PC-9 (cell line): ENCODE measurements at regions not wholly inside any gene's neighbourhood (a gene's known extent, or its start where the extent isn't known, plus 50 kb on each side); places are given as distances from the start of the nearest gene placed in this dataset.
A peak's percentile ranks its signal among the peaks of the same experiment; 100 is the strongest.

Experiments
- BruUV-seq: library from RNA; stranded (reverse); fragments of 400-500 nt; replicated peaks from 2 replicates; lab custom pipeline; 2021; lab: Mats Ljungman, UMichigan
- CTCF ChIA-PET: fragments of 300-600 bp; sonication (Branson Sonifier 250); formaldehyde crosslinking; loops from one replicate; lab custom pipeline; 2022; ENCODE audit warnings: antibody characterized with exemption; lab: Charles Lee
- POLR2A ChIA-PET: fragments of 300-600 bp; sonication (Branson Sonifier 250); formaldehyde crosslinking; loops from one replicate; lab custom pipeline; 2022; ENCODE audit warnings: antibody characterized with exemption; ENCODE audit not compliant: unreplicated experiment; lab: Charles Lee
- DNase-seq, 2 experiments: peaks; one replicate each; pipeline versions ENCODE4 v3.0.0 to v3.0.0-alpha.2; 2015 to 2022; ENCODE audit warnings: mixed read lengths in 1 of 2
- H2AFZ ChIP-seq: fragments of 200-600 bp; sonication (generic); 2 replicates; pipeline ENCODE4 v1.8.1; 2017; ENCODE audit warnings: antibody characterized with exemption
- H3F3A ChIP-seq: fragments of 200-600 bp; sonication (generic); 2 replicates; pipeline ENCODE4 v1.8.1; 2017; ENCODE audit warnings: antibody characterized with exemption, mild to moderate bottlenecking, low read depth; ENCODE audit not compliant: insufficient read depth
- H3K27ac ChIP-seq: fragments of 200-600 bp; sonication (generic); 2 replicates; pipeline ENCODE4 v1.6.1; 2016; ENCODE audit warnings: mixed run types
- H3K27me3 ChIP-seq: fragments of 200-600 bp; sonication (generic); 2 replicates; pipeline ENCODE4 v1.6.1; 2016; ENCODE audit warnings: low read depth, mixed run types; ENCODE audit not compliant: insufficient read depth
- H3K36me3 ChIP-seq: fragments of 200-600 bp; sonication (generic); 2 replicates; pipeline ENCODE4 v1.6.1; 2016; ENCODE audit warnings: low read depth, mixed run types
- H3K4me1 ChIP-seq: fragments of 200-600 bp; sonication (generic); replicated peaks from 2 replicates; pipeline ENCODE4 v1.6.1; 2016; ENCODE audit warnings: mixed run types; ENCODE audit not compliant: insufficient read depth
- H3K4me2 ChIP-seq: fragments of 200-600 bp; sonication (generic); 2 replicates; pipeline ENCODE4 v1.6.1; 2017; ENCODE audit warnings: mixed run types
- H3K4me3 ChIP-seq: fragments of 200-600 bp; sonication (generic); 2 replicates; pipeline ENCODE4 v1.6.1; 2016; ENCODE audit warnings: mixed run types
- H3K79me2 ChIP-seq: fragments of 200-600 bp; sonication (generic); 2 replicates; pipeline ENCODE4 v1.6.1; 2017; ENCODE audit warnings: low read depth, mixed run types
- H3K9me2 ChIP-seq: fragments of 200-600 bp; sonication (generic); 2 replicates; pipeline ENCODE4 v1.8.1; 2017; ENCODE audit warnings: mild to moderate bottlenecking; ENCODE audit not compliant: insufficient read depth
- H3K9me3 ChIP-seq: fragments of 200-600 bp; sonication (generic); 2 replicates; pipeline ENCODE4 v1.8.1; 2016; ENCODE audit warnings: low read depth; ENCODE audit not compliant: insufficient read depth
- H4K20me1 ChIP-seq: fragments of 200-600 bp; sonication (generic); 2 replicates; pipeline ENCODE4 v1.8.1; 2017; ENCODE audit not compliant: insufficient read depth
- CTCF ChIP-seq: fragments of 200-600 bp; sonication (generic); conservative IDR thresholded peaks from 2 replicates; pipeline ENCODE4 v1.6.1; 2017; ENCODE audit warnings: mixed run types, antibody characterized with exemption, mild to moderate bottlenecking, moderate library complexity
- EZH2 ChIP-seq: fragments of 200-600 bp; sonication (generic); IDR thresholded peaks from 2 replicates; pipeline ENCODE4 v1.8.0; 2017; ENCODE audit warnings: antibody characterized with exemption, low read depth
- intact Hi-C: fragments of 100-400 bp; cut with micrococcal nuclease; formaldehyde crosslinking; loops from one replicate; pipeline ENCODE4 v1.10.0; 2022; ENCODE audit not compliant: unreplicated experiment

DNA sequence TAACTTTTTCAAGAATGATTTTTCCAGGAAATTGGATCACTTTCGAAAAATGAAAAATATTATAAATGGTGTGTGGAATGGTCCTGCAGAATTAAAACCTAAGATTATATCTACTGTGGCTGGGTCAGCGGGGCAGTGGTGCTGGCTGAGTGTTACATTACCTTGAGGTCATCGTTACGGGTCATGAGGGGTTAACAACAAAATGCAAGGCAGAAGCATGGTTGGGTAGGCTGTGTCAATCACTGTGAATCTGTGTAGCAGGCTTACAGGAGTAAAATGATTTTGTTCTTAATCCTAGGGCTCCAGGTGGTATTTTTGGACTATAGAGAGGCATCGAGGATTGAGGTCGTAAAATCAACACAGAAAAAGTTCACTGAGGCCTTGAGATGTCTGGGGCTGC, 105.2 kb upstream of the AMOT start:
- Histone ChIP-seq H3K27me3 (no peaks in the 10 kb centered on the region), H3K9me3 (no peaks in the 10 kb centered on the region), H3K4me2 (no peak overlapping the region), H3F3A (no peaks in the 10 kb centered on the region), H3K4me1 (peaks cover 13% of the 10 kb centered on the region), H3K79me2 (no peaks in the 10 kb centered on the region), H2AFZ (no peak overlapping the region), H3K9me2 (0 out of 2 replicates have a peak, but pooled peaks cover 6% of the 10 kb centered on the region), H3K36me3 (no peaks in the 10 kb centered on the region), H4K20me1 (no peaks in the 10 kb centered on the region), H3K4me3 (no peak overlapping the region), H3K27ac (no peak overlapping the region)
- intact Hi-C loops, result loop anchor here (10.0 kb wide), 1 partner anchor 301 kb away; no protein-coding TSS in a partner anchor
- CTCF ChIA-PET, result no interaction called here
- BruUV-seq, result no TSS peak
- TF ChIP-seq CTCF (no peak), EZH2 (no peak)
- POLR2A ChIA-PET, result no interaction called here
- DNase-seq, result no peak

DNA sequence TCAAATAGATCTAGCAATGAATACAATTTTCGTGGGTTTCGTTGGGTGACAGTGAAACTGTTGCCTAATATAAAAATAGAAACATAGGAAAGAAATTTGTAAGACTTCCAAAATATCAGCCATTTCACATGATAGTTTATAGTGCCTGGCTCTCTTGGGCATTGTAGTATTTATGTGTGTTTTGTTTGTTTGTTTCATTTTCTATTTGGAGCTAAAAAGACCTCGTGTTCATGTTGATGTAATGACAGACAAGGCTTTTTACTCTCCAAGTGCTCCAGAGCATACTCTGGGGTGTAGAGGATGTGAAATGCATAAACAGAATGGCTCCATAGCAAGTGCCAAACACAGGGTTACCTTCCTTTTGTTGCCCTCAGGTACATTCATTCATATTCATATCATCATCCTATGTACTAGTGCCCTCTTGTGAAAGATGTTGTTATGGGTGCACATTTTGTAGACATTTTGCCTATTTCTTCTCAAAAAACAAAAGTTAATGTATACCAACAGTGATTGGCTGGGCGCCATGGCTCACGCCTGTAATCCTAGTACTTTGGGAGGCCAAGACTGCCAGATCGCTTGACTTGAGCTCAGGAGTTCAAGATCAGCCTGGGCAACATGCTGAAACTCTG, 100.7 kb upstream of the AMOT start:
- Histone ChIP-seq H3K27me3 (no peaks in the 10 kb centered on the region), H3K9me2 (no peaks in the 10 kb centered on the region), H3K79me2 (no peaks in the 10 kb centered on the region), H2AFZ (no peak overlapping the region), H3K9me3 (no peaks in the 10 kb centered on the region), H3K4me3 (no peak overlapping the region), H3K4me2 (no peak overlapping the region), H3K27ac (no peak overlapping the region), H3F3A (no peaks in the 10 kb centered on the region), H3K36me3 (no peaks in the 10 kb centered on the region), H4K20me1 (no peaks in the 10 kb centered on the region), H3K4me1 (no peaks in the 10 kb centered on the region)
- intact Hi-C loops, result loop anchor here (1.0 to 10.0 kb wide), 4 partner anchors 60 to 429 kb away; no protein-coding TSS in a partner anchor
- no TSS peak for BruUV-seq
- TF ChIP-seq CTCF (peak; percentile 42; the same call in 1 of the 2 replicates), EZH2 (no peak)
- DNase-seq, result no peak
- ChIA-PET POLR2A (no interaction called here), CTCF (interaction anchor here (0.6 to 1.1 kb wide), 3 partner anchors 15 to 28 kb away, joined by 3 to 16 read pairs (median 9); no protein-coding TSS in a partner anchor)

GRCh38 chrX:112935029-112935428, 94.4 kb upstream of the AMOT start:
- Histone ChIP-seq H3K27me3 (no peaks in the 10 kb centered on the region), H3K4me2 (no peak overlapping the region), H3K79me2 (no peaks in the 10 kb centered on the region), H3F3A (no peaks in the 10 kb centered on the region), H3K4me1 (no peaks in the 10 kb centered on the region), H3K36me3 (no peaks in the 10 kb centered on the region), H3K4me3 (no peak overlapping the region), H3K27ac (no peak overlapping the region), H2AFZ (no peak overlapping the region), H3K9me3 (no peaks in the 10 kb centered on the region), H3K9me2 (no peaks in the 10 kb centered on the region), H4K20me1 (no peaks in the 10 kb centered on the region)
- intact Hi-C loops, result no loop called here
- no peak for DNase-seq
- ChIA-PET CTCF (no interaction called here), POLR2A (no interaction called here)
- BruUV-seq, result no TSS peak
- no peak for TF ChIP-seq EZH2
- no peak for TF ChIP-seq CTCF
